Activated T-cell treated with anti-CD3 and anti-CD28 coated beads, Interleukin-2, amount 50 U/mL, for 4 hours (primary cell): ENCODE measurements at regions not wholly inside any gene's neighbourhood (a gene's known extent, or its start where the extent isn't known, plus 50 kb on each side); places are given as distances from the start of the nearest gene placed in this dataset.

ENCODE experiments used
- ATAC-seq, 2 donors: fragments of 200-7000 bp; cut with Tn5 transposase; one replicate each; pipeline ENCODE4 v1.10.0; 2021
- DNase-seq: peaks from one replicate; pipeline ENCODE4 v3.0.0-alpha.2; 2020
- H3K27me3 Mint-ChIP-seq: one replicate; pipeline ENCODE4 v1.8.0; 2021; ENCODE audit warnings: low read depth, mixed read lengths
- H3K36me3 Mint-ChIP-seq: one replicate; pipeline ENCODE4 v1.8.0; 2022; ENCODE audit warnings: mixed read lengths; ENCODE audit not compliant: insufficient read depth
- H3K4me1 Mint-ChIP-seq: one replicate; pipeline ENCODE4 v1.8.0; 2021; ENCODE audit warnings: low read depth, mixed read lengths
- H3K4me3 Mint-ChIP-seq: one replicate; pipeline ENCODE4 v1.8.0; 2021; ENCODE audit warnings: mild to moderate bottlenecking, moderate library complexity, mixed read lengths
- H3K9me3 Mint-ChIP-seq: one replicate; pipeline ENCODE4 v1.8.0; 2021; ENCODE audit warnings: mixed read lengths

- H3K36me3 Mint-ChIP-seq = no peaks in the 10 kb centered on the region
- peak overlapping the region; percentile 1 for H3K4me3 Mint-ChIP-seq
- no peaks in the 10 kb centered on the region for H3K9me3 Mint-ChIP-seq
- H3K27me3 Mint-ChIP-seq = peaks cover 4% of the 10 kb centered on the region
- H3K4me1 Mint-ChIP-seq = peaks cover 18% of the 10 kb centered on the region
- no peak for ATAC-seq
- no peak for DNase-seq
Measured at GRCh38 chr3:88000853-88001252, 58.0 kb downstream of the CGGBP1 start.

- H3K9me3 Mint-ChIP-seq = no peaks in the 10 kb centered on the region
- no peak overlapping the region for H3K4me3 Mint-ChIP-seq
- ATAC-seq (no peak), DNase-seq (no peak)
- peaks cover 2% of the 10 kb centered on the region for H3K27me3 Mint-ChIP-seq
- H3K36me3 Mint-ChIP-seq = no peaks in the 10 kb centered on the region
- peaks cover 18% of the 10 kb centered on the region for H3K4me1 Mint-ChIP-seq
Measured at GRCh38 chr3:87997966-87998365, 60.8 kb downstream of the CGGBP1 start.

- peaks cover 18% of the 10 kb centered on the region for H3K4me1 Mint-ChIP-seq
- no peaks in the 10 kb centered on the region for H3K9me3 Mint-ChIP-seq
- peaks cover 2% of the 10 kb centered on the region for H3K27me3 Mint-ChIP-seq
- H3K4me3 Mint-ChIP-seq = peak overlapping the region; percentile 32
- DNase-seq = peak; percentile 27
- no peaks in the 10 kb centered on the region for H3K36me3 Mint-ChIP-seq
- ATAC-seq = peak; percentile 93 to 97
Measured at GRCh38 chr3:87997298-87997697, 61.5 kb downstream of the CGGBP1 start.

GRCh38 chr3:87996882-87997281 lies 61.9 kb downstream of the CGGBP1 start:
- H3K9me3 Mint-ChIP-seq = no peaks in the 10 kb centered on the region
- H3K4me1 Mint-ChIP-seq = peaks cover 18% of the 10 kb centered on the region

GRCh38 chr3:87993566-87993965 lies 65.2 kb downstream of the CGGBP1 start:
- H3K27me3 Mint-ChIP-seq = peaks cover 2% of the 10 kb centered on the region
- no peak for ATAC-seq
- peaks cover 15% of the 10 kb centered on the region for H3K4me1 Mint-ChIP-seq
- no peak overlapping the region for H3K4me3 Mint-ChIP-seq
- DNase-seq = no peak
- H3K36me3 Mint-ChIP-seq = no peaks in the 10 kb centered on the region
- H3K9me3 Mint-ChIP-seq = no peaks in the 10 kb centered on the region

More at GRCh38 chr3:87996882-87997281, 61.9 kb downstream of the CGGBP1 start:
- H3K27me3 Mint-ChIP-seq = peaks cover 2% of the 10 kb centered on the region
- DNase-seq (no peak), ATAC-seq (no peak)
- H3K36me3 Mint-ChIP-seq = no peaks in the 10 kb centered on the region
- H3K4me3 Mint-ChIP-seq = peak overlapping the region; percentile 32

GRCh38 chr3:87987952-87988351 lies 70.9 kb downstream of the CGGBP1 start:
- H3K4me1 Mint-ChIP-seq = no peaks in the 10 kb centered on the region
- no peaks in the 10 kb centered on the region for H3K36me3 Mint-ChIP-seq
- peaks cover 4% of the 10 kb centered on the region for H3K27me3 Mint-ChIP-seq
- H3K9me3 Mint-ChIP-seq = no peaks in the 10 kb centered on the region
- H3K4me3 Mint-ChIP-seq = no peak overlapping the region
- ATAC-seq = no peak
- no peak for DNase-seq

GRCh38 chr3:87982421-87982820 lies 76.4 kb downstream of the CGGBP1 start:
- H3K36me3 Mint-ChIP-seq = no peaks in the 10 kb centered on the region
- DNase-seq (no peak), ATAC-seq (no peak)
- no peaks in the 10 kb centered on the region for H3K4me1 Mint-ChIP-seq
- H3K27me3 Mint-ChIP-seq = peaks cover 6% of the 10 kb centered on the region
- H3K4me3 Mint-ChIP-seq = no peak overlapping the region
- H3K9me3 Mint-ChIP-seq = no peaks in the 10 kb centered on the region

- no peaks in the 10 kb centered on the region for H3K36me3 Mint-ChIP-seq
- no peaks in the 10 kb centered on the region for H3K9me3 Mint-ChIP-seq
- H3K4me3 Mint-ChIP-seq = no peak overlapping the region
- DNase-seq (no peak), ATAC-seq (no peak)
- H3K27me3 Mint-ChIP-seq = peaks cover 6% of the 10 kb centered on the region
- no peaks in the 10 kb centered on the region for H3K4me1 Mint-ChIP-seq
Measured at GRCh38 chr3:87979527-87979926, 79.3 kb downstream of the CGGBP1 start.

- DNase-seq = no peak
- no peak for ATAC-seq
- Mint-ChIP-seq H3K27me3 (peaks cover 9% of the 10 kb centered on the region), H3K4me1 (no peaks in the 10 kb centered on the region), H3K9me3 (no peaks in the 10 kb centered on the region), H3K4me3 (no peak overlapping the region), H3K36me3 (no peaks in the 10 kb centered on the region)
Measured at GRCh38 chr3:87977765-87978164, 81.0 kb downstream of the CGGBP1 start.

GRCh38 chr3:87975716-87976115 lies 83.1 kb downstream of the CGGBP1 start:
- Mint-ChIP-seq H3K36me3 (no peaks in the 10 kb centered on the region), H3K9me3 (no peaks in the 10 kb centered on the region), H3K4me3 (no peak overlapping the region), H3K4me1 (no peaks in the 10 kb centered on the region), H3K27me3 (peaks cover 8% of the 10 kb centered on the region)
- ATAC-seq (no peak), DNase-seq (no peak)

GRCh38 chr3:87973906-87974305 lies 84.9 kb downstream of the CGGBP1 start:
- DNase-seq (no peak), ATAC-seq (no peak)
- peaks cover 8% of the 10 kb centered on the region for H3K27me3 Mint-ChIP-seq
- no peaks in the 10 kb centered on the region for H3K36me3 Mint-ChIP-seq
- no peaks in the 10 kb centered on the region for H3K9me3 Mint-ChIP-seq
- no peak overlapping the region for H3K4me3 Mint-ChIP-seq
- H3K4me1 Mint-ChIP-seq = no peaks in the 10 kb centered on the region

- Mint-ChIP-seq H3K27me3 (peaks cover 9% of the 10 kb centered on the region), H3K9me3 (no peaks in the 10 kb centered on the region), H3K4me1 (no peaks in the 10 kb centered on the region), H3K36me3 (no peaks in the 10 kb centered on the region), H3K4me3 (no peak overlapping the region)
- no peak for ATAC-seq
- no peak for DNase-seq
Measured at GRCh38 chr3:87969620-87970019, 89.2 kb downstream of the CGGBP1 start.

GRCh38 chr3:87968668-87969067 lies 90.1 kb downstream of the CGGBP1 start:
- peaks cover 5% of the 10 kb centered on the region for H3K27me3 Mint-ChIP-seq
- no peaks in the 10 kb centered on the region for H3K4me1 Mint-ChIP-seq
- H3K36me3 Mint-ChIP-seq = no peaks in the 10 kb centered on the region
- no peak overlapping the region for H3K4me3 Mint-ChIP-seq
- ATAC-seq = no peak
- H3K9me3 Mint-ChIP-seq = no peaks in the 10 kb centered on the region
- no peak for DNase-seq

GRCh38 chr3:87958289-87958688 lies 100.5 kb downstream of the CGGBP1 start:
- Mint-ChIP-seq H3K4me3 (no peak overlapping the region), H3K36me3 (no peaks in the 10 kb centered on the region), H3K9me3 (no peaks in the 10 kb centered on the region), H3K4me1 (no peaks in the 10 kb centered on the region), H3K27me3 (peaks cover 12% of the 10 kb centered on the region)
- DNase-seq (no peak), ATAC-seq (no peak)

- Mint-ChIP-seq H3K27me3 (peaks cover 11% of the 10 kb centered on the region), H3K36me3 (no peaks in the 10 kb centered on the region), H3K4me1 (no peaks in the 10 kb centered on the region), H3K9me3 (no peaks in the 10 kb centered on the region), H3K4me3 (no peak overlapping the region)
- no peak for ATAC-seq
- no peak for DNase-seq
Measured at GRCh38 chr3:87957575-87957974, 101.2 kb downstream of the CGGBP1 start.

GRCh38 chr3:87949879-87950208 lies 109.0 kb downstream of the CGGBP1 start:
- Mint-ChIP-seq H3K4me1 (no peaks in the 10 kb centered on the region), H3K36me3 (no peaks in the 10 kb centered on the region), H3K27me3 (peaks cover 8% of the 10 kb centered on the region), H3K4me3 (no peak overlapping the region), H3K9me3 (no peaks in the 10 kb centered on the region)
- ATAC-seq (no peak), DNase-seq (no peak)
